GM12864 (cell line): ENCODE measurements at regions not wholly inside any gene's neighbourhood (a gene's known extent, or its start where the extent isn't known, plus 50 kb on each side); places are given as distances from the start of the nearest gene placed in this dataset.

Experiments
- DNase-seq: peaks from one replicate; pipeline ENCODE4 v3.0.0-alpha.2; 2011; ENCODE audit warnings: low read depth
- H3K4me3 ChIP-seq: 2 replicates; pipeline ENCODE4 v1.5.1; 2011; ENCODE audit warnings: mild to moderate bottlenecking, low read depth, low read length, control low read depth
- TF ChIP-seq, protein P1 (sequence below): IDR thresholded peaks from 2 replicates; pipeline ENCODE4 v1.5.1; 2011; ENCODE audit warnings: low read depth, mild to moderate bottlenecking, moderate library complexity, low read length, control low read depth, inconsistent platforms; ENCODE audit errors: missing control alignments

- TF ChIP-seq, protein P1, sequence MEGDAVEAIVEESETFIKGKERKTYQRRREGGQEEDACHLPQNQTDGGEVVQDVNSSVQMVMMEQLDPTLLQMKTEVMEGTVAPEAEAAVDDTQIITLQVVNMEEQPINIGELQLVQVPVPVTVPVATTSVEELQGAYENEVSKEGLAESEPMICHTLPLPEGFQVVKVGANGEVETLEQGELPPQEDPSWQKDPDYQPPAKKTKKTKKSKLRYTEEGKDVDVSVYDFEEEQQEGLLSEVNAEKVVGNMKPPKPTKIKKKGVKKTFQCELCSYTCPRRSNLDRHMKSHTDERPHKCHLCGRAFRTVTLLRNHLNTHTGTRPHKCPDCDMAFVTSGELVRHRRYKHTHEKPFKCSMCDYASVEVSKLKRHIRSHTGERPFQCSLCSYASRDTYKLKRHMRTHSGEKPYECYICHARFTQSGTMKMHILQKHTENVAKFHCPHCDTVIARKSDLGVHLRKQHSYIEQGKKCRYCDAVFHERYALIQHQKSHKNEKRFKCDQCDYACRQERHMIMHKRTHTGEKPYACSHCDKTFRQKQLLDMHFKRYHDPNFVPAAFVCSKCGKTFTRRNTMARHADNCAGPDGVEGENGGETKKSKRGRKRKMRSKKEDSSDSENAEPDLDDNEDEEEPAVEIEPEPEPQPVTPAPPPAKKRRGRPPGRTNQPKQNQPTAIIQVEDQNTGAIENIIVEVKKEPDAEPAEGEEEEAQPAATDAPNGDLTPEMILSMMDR, result no peak
- DNase-seq, result no peak
- H3K4me3 ChIP-seq, result no peak overlapping the region
Measured at GRCh38 chr2:66271777-66272176, 163.1 kb upstream of the MEIS1 start.

DNA sequence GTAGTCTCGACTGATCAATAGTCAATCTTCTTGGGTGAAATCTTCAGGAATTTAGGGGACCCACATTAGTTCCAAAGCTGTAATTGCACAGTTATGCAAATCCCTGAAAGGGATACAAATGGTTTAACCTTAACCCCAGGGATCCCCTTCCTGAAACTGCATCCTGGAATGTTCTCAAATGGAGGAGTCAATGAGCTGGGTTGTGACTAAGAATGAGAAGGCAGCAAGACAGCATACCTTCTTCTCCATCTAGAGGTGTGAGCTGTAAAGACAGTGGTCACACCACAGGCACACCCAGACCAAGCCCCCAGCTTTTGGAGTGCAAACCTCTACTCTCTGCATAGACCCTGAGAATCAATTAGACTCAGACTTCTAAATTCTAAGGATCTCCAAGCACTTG lies 164.7 kb upstream of the MEIS1 start:
- TF ChIP-seq, protein P1, result no peak
- DNase-seq, result no peak
- no peak overlapping the region for H3K4me3 ChIP-seq

- no peak overlapping the region for H3K4me3 ChIP-seq
- no peak for DNase-seq
- TF ChIP-seq, protein P1, result no peak
Measured at GRCh38 chr2:66269166-66269565, 165.8 kb upstream of the MEIS1 start.

DNA sequence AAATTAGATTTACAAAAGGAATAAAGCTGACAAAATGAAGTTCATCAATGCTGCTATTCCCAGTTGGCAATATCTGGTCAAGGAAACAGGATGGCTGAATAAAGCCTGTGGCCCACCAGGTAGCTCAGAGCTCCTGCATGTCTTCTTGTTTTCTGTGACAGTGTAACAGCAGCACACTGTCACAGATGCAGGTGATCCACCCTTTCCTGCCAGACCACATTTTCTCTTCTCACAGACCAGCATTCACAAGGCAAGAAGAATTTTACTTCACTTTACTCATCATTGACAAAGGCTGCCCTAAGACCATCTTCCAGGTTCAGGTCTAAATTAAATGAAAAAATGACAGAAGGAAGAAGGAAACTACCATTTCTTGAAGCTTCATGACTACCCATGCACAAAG lies 166.2 kb upstream of the MEIS1 start:
- no peak overlapping the region for H3K4me3 ChIP-seq
- DNase-seq, result no peak
- TF ChIP-seq, protein P1, result no peak

DNA sequence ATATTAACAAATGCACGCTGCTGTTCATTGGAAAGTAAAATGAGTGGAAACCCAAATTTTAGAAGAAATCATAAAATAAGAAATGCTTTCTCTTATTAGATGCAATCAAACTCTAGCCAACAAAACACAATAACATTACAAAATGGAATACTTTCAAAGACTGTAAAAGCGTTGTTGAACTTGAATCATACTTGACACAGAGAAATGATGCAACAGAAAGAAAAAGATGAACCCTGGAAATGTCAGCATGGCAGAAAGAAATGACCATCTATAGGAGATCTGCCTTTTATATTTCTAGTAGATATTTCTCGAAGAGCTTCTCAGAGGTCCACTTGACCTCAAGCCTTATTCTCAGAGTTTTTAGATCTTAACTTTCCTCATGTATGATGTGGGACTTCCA lies 170.6 kb upstream of the MEIS1 start:
- TF ChIP-seq, protein P1, result no peak
- no peak overlapping the region for H3K4me3 ChIP-seq
- no peak for DNase-seq

GRCh38 chr2:66255867-66256266 lies 179.1 kb upstream of the MEIS1 start:
- no peak overlapping the region for H3K4me3 ChIP-seq
- TF ChIP-seq, protein P1, result no peak
- no peak for DNase-seq

DNA sequence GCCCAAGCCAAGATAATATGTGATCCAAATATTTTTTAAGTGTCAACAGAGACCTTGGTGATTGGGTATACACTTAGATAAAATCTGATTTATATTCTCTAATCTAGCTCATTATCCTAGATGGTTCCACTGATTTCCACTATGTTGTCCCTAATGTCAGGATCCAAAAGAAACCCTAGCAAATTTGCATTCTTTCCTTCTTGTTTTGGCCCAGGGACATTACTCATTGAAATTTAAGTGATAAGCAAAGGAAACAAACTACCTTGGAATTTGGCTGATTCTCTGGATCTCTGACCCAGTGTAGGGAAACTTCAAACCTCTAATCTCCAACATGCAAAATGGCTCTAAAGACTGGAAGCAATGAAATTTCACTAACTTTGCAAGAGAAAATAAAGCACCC lies 179.8 kb upstream of the MEIS1 start:
- no peak for DNase-seq
- TF ChIP-seq, protein P1, result no peak
- H3K4me3 ChIP-seq, result no peak overlapping the region
